Activated B cell treated with CpG ODN at 0.5 μM for 24 hours (primary cell): ENCODE measurements at regions not wholly inside any gene's neighbourhood (a gene's known extent, or its start where the extent isn't known, plus 50 kb on each side); places are given as distances from the start of the nearest gene placed in this dataset.

Source experiments
- ATAC-seq: fragments of 200-7000 bp; cut with Tn5 transposase; one replicate; pipeline ENCODE4 v1.10.0; 2021; ENCODE audit warnings: low read depth, mild to moderate bottlenecking, moderate library complexity
- CTCF ChIA-PET: fragments of 350-600 bp; sonication (Branson Sonifier 250); formaldehyde crosslinking; loops from one replicate; lab custom pipeline; 2021; ENCODE audit warnings: antibody characterized with exemption; lab: Charles Lee
- POLR2A ChIA-PET: fragments of 350-600 bp; sonication (Branson Sonifier 250); formaldehyde crosslinking; loops from one replicate; lab custom pipeline; 2021; ENCODE audit warnings: antibody characterized with exemption; lab: Charles Lee
- DNase-seq: peaks from one replicate; pipeline ENCODE4 v3.0.0; 2022
- H3K27ac Mint-ChIP-seq: one replicate; pipeline ENCODE4 v1.8.0; 2020; ENCODE audit warnings: mixed read lengths
- H3K27me3 Mint-ChIP-seq: one replicate; pipeline ENCODE4 v1.8.0; 2021; ENCODE audit warnings: mixed read lengths
- H3K36me3 Mint-ChIP-seq: one replicate; pipeline ENCODE4 v1.8.0; 2021; ENCODE audit warnings: low read depth, mixed read lengths
- H3K4me1 Mint-ChIP-seq: one replicate; pipeline ENCODE4 v1.8.0; 2021; ENCODE audit warnings: mixed read lengths
- H3K4me3 Mint-ChIP-seq: one replicate; pipeline ENCODE4 v1.8.0; 2020; ENCODE audit warnings: mild to moderate bottlenecking, mixed read lengths
- H3K9me3 Mint-ChIP-seq: one replicate; pipeline ENCODE4 v1.8.0; 2020; ENCODE audit warnings: mixed read lengths
- CTCF ChIP-seq: fragments of 200-600 bp; IDR thresholded peaks from one replicate; pipeline ENCODE4 v1.8.0; 2022; ENCODE audit warnings: antibody characterized with exemption, mild to moderate bottlenecking
- intact Hi-C: fragments of 100-400 bp; cut with micrococcal nuclease; formaldehyde crosslinking; loops from one replicate; pipeline ENCODE4 v1.15.1; 2024

- intact Hi-C loops: no loop called here
- Mint-ChIP-seq H3K27me3 (no peaks in the 10 kb centered on the region), H3K4me3 (no peak overlapping the region), H3K9me3 (no peaks in the 10 kb centered on the region), H3K4me1 (no peaks in the 10 kb centered on the region), H3K36me3 (no peaks in the 10 kb centered on the region), H3K27ac (no peak overlapping the region)
- POLR2A ChIA-PET: no interaction called here
- CTCF ChIA-PET: no interaction called here
- no peak for TF ChIP-seq CTCF
- DNase-seq (no peak), ATAC-seq (no peak)
These were observed 292.1 kb downstream of the BTG1 start for GRCh38 chr12:91853350-91854127.

- ATAC-seq (no peak), DNase-seq (no peak)
- Mint-ChIP-seq H3K27me3 (peaks cover 2% of the 10 kb centered on the region), H3K4me3 (no peak overlapping the region), H3K4me1 (no peaks in the 10 kb centered on the region), H3K9me3 (no peaks in the 10 kb centered on the region), H3K36me3 (no peaks in the 10 kb centered on the region), H3K27ac (no peak overlapping the region)
- ChIA-PET CTCF (no interaction called here), POLR2A (no interaction called here)
- no peak for TF ChIP-seq CTCF
- intact Hi-C loops: no loop called here
These were observed 293.0 kb downstream of the BTG1 start for GRCh38 chr12:91852634-91853033.

GRCh38 chr12:91851741-91852477 lies 293.7 kb downstream of the BTG1 start:
- no peak for TF ChIP-seq CTCF
- H3K36me3 Mint-ChIP-seq: no peaks in the 10 kb centered on the region
- no peak overlapping the region for H3K4me3 Mint-ChIP-seq
- no peaks in the 10 kb centered on the region for H3K9me3 Mint-ChIP-seq
- no peaks in the 10 kb centered on the region for H3K4me1 Mint-ChIP-seq
- intact Hi-C loops: no loop called here
- ChIA-PET POLR2A (no interaction called here), CTCF (no interaction called here)
- ATAC-seq: no peak
- DNase-seq: no peak
- peaks cover 5% of the 10 kb centered on the region for H3K27me3 Mint-ChIP-seq
- no peak overlapping the region for H3K27ac Mint-ChIP-seq

- Mint-ChIP-seq H3K9me3 (no peaks in the 10 kb centered on the region), H3K27me3 (peaks cover 5% of the 10 kb centered on the region), H3K36me3 (no peaks in the 10 kb centered on the region), H3K4me1 (no peaks in the 10 kb centered on the region), H3K4me3 (no peak overlapping the region), H3K27ac (no peak overlapping the region)
- DNase-seq (no peak), ATAC-seq (no peak)
- POLR2A ChIA-PET: no interaction called here
- CTCF ChIA-PET: no interaction called here
- no peak for TF ChIP-seq CTCF
- intact Hi-C loops: no loop called here
These were observed 299.1 kb downstream of the BTG1 start for GRCh38 chr12:91846466-91847055.

GRCh38 chr12:91845365-91845764 lies 300.3 kb downstream of the BTG1 start:
- H3K27ac Mint-ChIP-seq: no peak overlapping the region
- no peak for TF ChIP-seq CTCF
- ATAC-seq (no peak), DNase-seq (no peak)
- no peak overlapping the region for H3K4me3 Mint-ChIP-seq
- no peaks in the 10 kb centered on the region for H3K36me3 Mint-ChIP-seq
- peaks cover 5% of the 10 kb centered on the region for H3K27me3 Mint-ChIP-seq
- CTCF ChIA-PET: no interaction called here
- no peaks in the 10 kb centered on the region for H3K4me1 Mint-ChIP-seq
- POLR2A ChIA-PET: no interaction called here
- no peaks in the 10 kb centered on the region for H3K9me3 Mint-ChIP-seq
- intact Hi-C loops: no loop called here
